Testis (tissue), 2 donors: ENCODE measurements at regions not wholly inside any gene's neighbourhood (a gene's known extent, or its start where the extent isn't known, plus 50 kb on each side); places are given as distances from the start of the nearest gene placed in this dataset.

Source experiments
- CTCF ChIP-seq, 3 experiments: fragments of 450-650 bp in 2 of 3; fragments of 200-600 bp in 1 of 3; sonication (generic) in 1 of 3; IDR thresholded peaks; one replicate each; pipeline ENCODE4 v1.5.1; 2016 to 2019; ENCODE audit warnings: antibody characterized with exemption in 3 of 3, mild to moderate bottlenecking in 2 of 3, moderate library complexity in 1 of 3
- POLR2A ChIP-seq: fragments of 450-650 bp; IDR thresholded peaks from one replicate; pipeline ENCODE4 v1.6.1; 2017; ENCODE audit warnings: antibody characterized with exemption, mild to moderate bottlenecking, moderate library complexity

DNA sequence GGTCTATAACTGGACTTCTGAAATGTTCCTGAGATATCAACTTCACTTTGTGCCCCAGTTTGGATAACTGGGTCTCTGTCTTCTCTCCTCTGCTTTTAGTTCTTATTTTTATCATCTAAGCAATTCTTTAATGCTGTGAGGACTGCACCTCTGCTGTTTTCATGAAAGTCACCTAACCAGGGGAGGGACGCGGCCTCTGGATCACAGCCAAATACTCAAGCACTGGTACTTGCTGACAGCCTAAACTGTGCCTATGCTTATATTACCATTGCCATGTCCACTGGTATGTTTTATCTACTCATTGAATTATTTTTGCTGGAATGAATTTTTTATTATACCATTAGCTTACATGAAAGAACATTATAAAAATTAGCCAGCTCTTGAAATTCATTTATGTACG lies 674.0 kb downstream of the DMRTA1 start:
- no peak for TF ChIP-seq CTCF (IDR thresholded peaks at IDR 0.05)
- no peak for TF ChIP-seq POLR2A
